ENCODE measurements at regions not wholly inside any gene's neighbourhood (a gene's known extent, or its start where the extent isn't known, plus 50 kb on each side); places are given as distances from the start of the nearest gene placed in this dataset.

GRCh38 chr5:20055301-20055700 is 67.3 kb upstream of the CDH18 start:
- no peak for TF ChIP-seq RAD21 (IDR thresholded peaks at IDR 0.05)
- no peak for TF ChIP-seq FOXA1 (IDR thresholded peaks at IDR 0.05)
- no peak for TF ChIP-seq REST (IDR thresholded peaks at IDR 0.05)
- no peak for TF ChIP-seq GABPA (IDR thresholded peaks at IDR 0.05 in 1 of 2, conservative IDR thresholded peaks at IDR 0.05 in 1 of 2)
- TF ChIP-seq SP1 (IDR thresholded peaks at IDR 0.05), result no peak
- TF ChIP-seq ZBTB33 (IDR thresholded peaks at IDR 0.05), result no peak
- no peak for TF ChIP-seq HNF4A (conservative IDR thresholded peaks at IDR 0.05)
- no peak for TF ChIP-seq JUND (IDR thresholded peaks at IDR 0.05)
- TF ChIP-seq TAF1 (conservative IDR thresholded peaks at IDR 0.05), result no peak
- TF ChIP-seq FOXA2 (IDR thresholded peaks at IDR 0.05), result no peak
- no peak for TF ChIP-seq HNF4G (IDR thresholded peaks at IDR 0.05)
- no peak for TF ChIP-seq YY1 (IDR thresholded peaks at IDR 0.05)
- no peak for TF ChIP-seq EGR1 (IDR thresholded peaks at IDR 0.05; ENCODE audit: low read depth in 2 of 2)
- no peak for TF ChIP-seq RXRA (IDR thresholded peaks at IDR 0.05)
- no peak for TF ChIP-seq MAX (IDR thresholded peaks at IDR 0.05)
- Histone ChIP-seq H3K9me3 (ENCODE audit: control insufficient read depth in 4 of 4, low read length in 3 of 4) (no peaks in the 10 kb centered on the region), H3K36me3 (ENCODE audit: control insufficient read depth in 4 of 4, insufficient read depth in 3 of 4, low read depth in 1 of 4, low read length in 3 of 4) (no peaks in the 10 kb centered on the region), H3K9ac (ENCODE audit: low read depth in 1 of 2, low read length in 2 of 2) (no peak overlapping the region), H3K27me3 (ENCODE audit: control insufficient read depth in 4 of 4, insufficient read depth in 4 of 4, low read length in 3 of 4) (no peaks in the 10 kb centered on the region), H3K4me3 (ENCODE audit: low read depth in 1 of 3, low read length in 3 of 3) (no peak overlapping the region), H3K4me1 (ENCODE audit: control insufficient read depth in 4 of 4, insufficient read depth in 4 of 4, low read length in 3 of 4) (no peaks in the 10 kb centered on the region), H3K27ac (ENCODE audit: low read depth in 1 of 2, low read length in 2 of 2) (no peak overlapping the region)
- 76% methylated on average over 1 of the region's 1 CpG for WGBS
- no peak for DNase-seq (ENCODE audit: low spot score)

GRCh38 chr5:20050262-20050661 is 62.3 kb upstream of the CDH18 start:
- no peak for DNase-seq (ENCODE audit: low spot score)
- no peaks in the 10 kb centered on the region for H3K27me3 ChIP-seq (ENCODE audit: control insufficient read depth in 4 of 4, insufficient read depth in 4 of 4, low read length in 3 of 4)
- no peaks in the 10 kb centered on the region for H3K4me1 ChIP-seq (ENCODE audit: control insufficient read depth in 4 of 4, insufficient read depth in 4 of 4, low read length in 3 of 4)
- H3K27ac ChIP-seq (ENCODE audit: low read depth in 1 of 2, low read length in 2 of 2), result no peak overlapping the region
- TF ChIP-seq YY1 (IDR thresholded peaks at IDR 0.05), result no peak
- no peak for TF ChIP-seq EGR1 (IDR thresholded peaks at IDR 0.05; ENCODE audit: low read depth in 2 of 2)
- TF ChIP-seq JUND (IDR thresholded peaks at IDR 0.05), result no peak
- TF ChIP-seq MAX (IDR thresholded peaks at IDR 0.05), result no peak
- no peak for TF ChIP-seq HNF4A (conservative IDR thresholded peaks at IDR 0.05)
- no peak for TF ChIP-seq RAD21 (IDR thresholded peaks at IDR 0.05)
- no peak for TF ChIP-seq HNF4G (IDR thresholded peaks at IDR 0.05)
- no peak for TF ChIP-seq FOXA2 (IDR thresholded peaks at IDR 0.05)
- no peak for TF ChIP-seq TAF1 (conservative IDR thresholded peaks at IDR 0.05)
- no peak for TF ChIP-seq RXRA (IDR thresholded peaks at IDR 0.05)
- no peak for TF ChIP-seq CTCF (IDR thresholded peaks at IDR 0.05; ENCODE audit: low read depth, low read length, missing input control)
- TF ChIP-seq REST (IDR thresholded peaks at IDR 0.05), result no peak
- TF ChIP-seq NR2F2 (IDR thresholded peaks at IDR 0.05), result no peak
- TF ChIP-seq ZBTB33 (IDR thresholded peaks at IDR 0.05), result no peak
- no peak for TF ChIP-seq ATF3 (IDR thresholded peaks at IDR 0.05)
- TF ChIP-seq GABPA (IDR thresholded peaks at IDR 0.05 in 1 of 2, conservative IDR thresholded peaks at IDR 0.05 in 1 of 2), result no peak
- no peak overlapping the region for H3K4me3 ChIP-seq (ENCODE audit: low read depth in 1 of 3, low read length in 3 of 3)
- H3K9ac ChIP-seq (ENCODE audit: low read depth in 1 of 2, low read length in 2 of 2), result no peak overlapping the region
- no peaks in the 10 kb centered on the region for H3K9me3 ChIP-seq (ENCODE audit: control insufficient read depth in 4 of 4, low read length in 3 of 4)
- no peaks in the 10 kb centered on the region for H3K36me3 ChIP-seq (ENCODE audit: control insufficient read depth in 4 of 4, insufficient read depth in 3 of 4, low read depth in 1 of 4, low read length in 3 of 4)
